Right lobe of liver (tissue), 4 donors: ENCODE measurements at regions not wholly inside any gene's neighbourhood (a gene's known extent, or its start where the extent isn't known, plus 50 kb on each side); places are given as distances from the start of the nearest gene placed in this dataset.

Experiments used
- CTCF ChIP-seq, 4 donors: fragments of 200-600 bp in 3 of 4; fragments of 450-650 bp in 1 of 4; IDR thresholded peaks; one replicate each; pipeline versions ENCODE4 v1.5.1 to v1.8.0; 2016 to 2022; ENCODE audit warnings: antibody characterized with exemption in 4 of 4, mild to moderate bottlenecking in 2 of 4
- POLR2A ChIP-seq: fragments of 450-650 bp; IDR thresholded peaks from one replicate; pipeline ENCODE4 v1.6.1; 2017; ENCODE audit warnings: antibody characterized with exemption, mild to moderate bottlenecking
- donor health status: DM: no; HTN: no; CAD: no.
- donor health status: DM: no; HTN: no; CAD: no.
- donor health status: DM: no; HTN: yes; CAD: no.

DNA sequence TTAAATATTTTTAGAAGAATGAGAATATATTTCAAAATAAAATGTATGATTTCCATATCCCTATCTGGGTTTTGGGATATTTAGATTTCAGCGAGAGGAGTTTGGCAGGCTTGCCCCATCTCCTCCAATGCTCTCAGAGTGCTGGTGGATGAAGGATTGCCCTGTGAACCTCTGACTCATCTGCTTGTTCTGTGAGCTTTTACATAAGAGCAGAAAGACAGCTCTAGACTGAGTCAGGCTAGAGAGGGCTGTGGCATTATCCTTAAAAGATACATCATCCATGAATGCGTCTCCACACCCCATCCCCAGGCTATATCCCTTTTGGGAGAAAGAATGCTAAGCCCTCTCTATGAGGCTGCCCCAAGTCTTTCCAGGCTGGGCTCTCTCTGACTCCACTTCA, 190.6 kb downstream of the TUBA3C start:
- TF ChIP-seq CTCF (IDR thresholded peaks at IDR 0.05) = no peak
- no peak for TF ChIP-seq POLR2A
